CD14-positive monocyte (primary cell): ENCODE measurements at regions not wholly inside any gene's neighbourhood (a gene's known extent, or its start where the extent isn't known, plus 50 kb on each side); places are given as distances from the start of the nearest gene placed in this dataset.

Source experiments
- DNase-seq, 3 donors: peaks; one replicate each; pipeline ENCODE4 v3.0.0-alpha.2; 2011 to 2022
- H2AFZ ChIP-seq: 2 replicates; pipeline ENCODE4 v1.6.0; 2012; ENCODE audit warnings: mild to moderate bottlenecking, low read depth, low read length, inconsistent platforms; ENCODE audit not compliant: insufficient read depth, poor library complexity, severe bottlenecking
- H3K27ac ChIP-seq, 2 donors: 1 replicate in 1 of 2; 2 replicates in 1 of 2; pipeline ENCODE4 v1.5.1; 2012 to 2013; ENCODE audit warnings: low read length in 2 of 2, control low read depth in 1 of 2, inconsistent platforms in 1 of 2, low read depth in 1 of 2, mild to moderate bottlenecking in 1 of 2
- H3K27me3 ChIP-seq, 2 donors: one replicate each; pipeline versions ENCODE4 v1.6.0 to v1.6.1; 2011 to 2013; ENCODE audit warnings: low read length in 2 of 2; ENCODE audit not compliant: control insufficient read depth in 2 of 2, insufficient read depth in 2 of 2
- H3K36me3 ChIP-seq, 2 donors: replicated peaks in 1 of 2; 1 replicate in 1 of 2; 2 replicates in 1 of 2; pipeline versions ENCODE4 v1.5.1 to v1.6.1; 2012 to 2013; ENCODE audit warnings: low read length in 2 of 2, control low read depth in 1 of 2, inconsistent platforms in 1 of 2, mild to moderate bottlenecking in 1 of 2; ENCODE audit not compliant: insufficient read depth in 2 of 2, control insufficient read depth in 1 of 2
- H3K4me1 ChIP-seq, 2 donors: 1 replicate in 1 of 2; 2 replicates in 1 of 2; pipeline versions ENCODE4 v1.5.1 to v1.6.1; 2012 to 2013; ENCODE audit warnings: low read length in 2 of 2, control low read depth in 1 of 2, inconsistent platforms in 1 of 2, mild to moderate bottlenecking in 1 of 2, moderate library complexity in 1 of 2; ENCODE audit not compliant: insufficient read depth in 2 of 2, control insufficient read depth in 1 of 2
- H3K4me2 ChIP-seq: replicated peaks from 2 replicates; pipeline ENCODE3; 2012; ENCODE audit warnings: low read length, moderate library complexity, mild to moderate bottlenecking; ENCODE audit not compliant: poor library complexity, severe bottlenecking; ENCODE audit errors: extremely low read depth
- H3K4me3 ChIP-seq, 3 experiments: fragments of 200-600 bp in 1 of 3; sonication (generic) in 1 of 3; replicated peaks in 1 of 3; 1 replicate in 2 of 3; 2 replicates in 1 of 3; pipeline ENCODE4 v1.5.1; 2011 to 2013; ENCODE audit warnings: low read length in 3 of 3, mild to moderate bottlenecking in 3 of 3, control low read depth in 2 of 3, low read depth in 2 of 3, inconsistent platforms in 1 of 3, moderate library complexity in 1 of 3
- H3K79me2 ChIP-seq: 2 replicates; pipeline ENCODE4 v1.6.0; 2012; ENCODE audit warnings: mild to moderate bottlenecking, control low read depth, inconsistent platforms, low read length, moderate library complexity; ENCODE audit not compliant: insufficient read depth
- H3K9ac ChIP-seq: 2 replicates; pipeline ENCODE4 v1.6.0; 2017; ENCODE audit warnings: low read length, mild to moderate bottlenecking; ENCODE audit not compliant: insufficient read depth, poor library complexity, severe bottlenecking
- H3K9me3 ChIP-seq, 2 donors: replicated peaks in 1 of 2; 1 replicate in 1 of 2; 2 replicates in 1 of 2; pipeline versions ENCODE4 v1.5.1 to v1.6.1; 2012 to 2013; ENCODE audit warnings: low read length in 2 of 2, control low read depth in 1 of 2; ENCODE audit not compliant: control insufficient read depth in 1 of 2, insufficient read depth in 1 of 2
- H4K20me1 ChIP-seq: 2 replicates; pipeline ENCODE4 v1.6.0; 2012; ENCODE audit warnings: mild to moderate bottlenecking, low read length, control low read depth, moderate library complexity; ENCODE audit not compliant: insufficient read depth
- H3K27ac Mint-ChIP-seq, 7 donors: one replicate each; pipeline ENCODE4 v1.8.0; 2020; ENCODE audit warnings: mild to moderate bottlenecking in 7 of 7, mixed read lengths in 7 of 7, moderate library complexity in 6 of 7, inconsistent platforms in 2 of 7
- H3K27me3 Mint-ChIP-seq, 3 donors: one replicate each; pipeline ENCODE4 v1.8.0; 2021 to 2022; ENCODE audit warnings: low read depth in 3 of 3, mild to moderate bottlenecking in 3 of 3, mixed read lengths in 3 of 3, moderate library complexity in 3 of 3, inconsistent platforms in 1 of 3
- H3K36me3 Mint-ChIP-seq, 2 donors: one replicate each; pipeline ENCODE4 v1.8.0; 2020; ENCODE audit warnings: mixed read lengths in 2 of 2, inconsistent platforms in 1 of 2, mild to moderate bottlenecking in 1 of 2
- H3K4me1 Mint-ChIP-seq: one replicate; pipeline ENCODE4 v1.8.0; 2020; ENCODE audit warnings: mild to moderate bottlenecking, mixed read lengths
- H3K4me3 Mint-ChIP-seq, 2 donors: one replicate each; pipeline ENCODE4 v1.8.0; 2020; ENCODE audit warnings: mild to moderate bottlenecking in 2 of 2, mixed read lengths in 2 of 2, moderate library complexity in 1 of 2
- H3K9me3 Mint-ChIP-seq, 7 donors: one replicate each; pipeline ENCODE4 v1.8.0; 2020 to 2022; ENCODE audit warnings: mixed read lengths in 7 of 7, mild to moderate bottlenecking in 6 of 7, moderate library complexity in 6 of 7, inconsistent platforms in 2 of 7
- CTCF ChIP-seq: fragments of 200-600 bp; IDR thresholded peaks from one replicate; pipeline ENCODE4 v1.8.0; 2022; ENCODE audit warnings: antibody characterized with exemption, mild to moderate bottlenecking
- WGBS: methylation state at CpG from one replicate; pipeline ENCODE4 v1.1.5; 2013; ENCODE audit warnings: missing lambda C conversion rate; ENCODE audit not compliant: insufficient coverage; 5-methylcytosine and 5-hydroxymethylcytosine counted together
- intact Hi-C, 2 donors: fragments of 100-400 bp; cut with micrococcal nuclease; formaldehyde crosslinking; loops; one replicate each; pipeline versions ENCODE4 v1.15.0 to v1.15.1; 2023

- H3K27ac Mint-ChIP-seq: peak overlapping the region; percentile 95 to 98 (median 97)
- H3K4me1 Mint-ChIP-seq: peaks cover 86% of the 10 kb centered on the region
- peaks cover 0 to 3% (median 0%) of the 10 kb centered on the region in 7 donors for H3K9me3 Mint-ChIP-seq
- Histone ChIP-seq H3K4me2 (peak overlapping the region; percentile 79), H3K9ac (peak overlapping the region; percentile 69), H3K36me3 (peaks cover 17 to 20% of the 10 kb centered on the region in 2 donors), H3K4me1 (peaks cover 75 to 91% of the 10 kb centered on the region in 2 donors), H4K20me1 (peaks cover 32% of the 10 kb centered on the region), H3K27me3 (no peaks in the 10 kb centered on the region), H3K4me3 (peak overlapping the region; percentile 13 to 79 (median 42)), H2AFZ (peak overlapping the region; percentile 59), H3K9me3 (no peaks in the 10 kb centered on the region), H3K79me2 (peaks cover 88% of the 10 kb centered on the region), H3K27ac (peak overlapping the region; percentile 69 to 96)
- peaks cover 3 to 8% (median 4%) of the 10 kb centered on the region in 3 donors for H3K27me3 Mint-ChIP-seq
- TF ChIP-seq CTCF: no peak
- H3K36me3 Mint-ChIP-seq: peaks cover 31 to 67% of the 10 kb centered on the region in 2 donors
- DNase-seq: peak; percentile 54 to 78 (median 68)
- intact Hi-C loops: loop anchor here in 1 of 2 donors (5.0 kb wide), 1 partner anchor 36 kb away; no protein-coding TSS in a partner anchor
- peak overlapping the region; percentile 82 to 97 for H3K4me3 Mint-ChIP-seq
- WGBS: 3% methylated on average over 7 of the region's 11 CpGs
Observed at GRCh38 chr17:77405867-77406732, 265.3 kb downstream of the SEC14L1 start.

- peaks cover 0 to 3% (median 0%) of the 10 kb centered on the region in 7 donors for H3K9me3 Mint-ChIP-seq
- no peak overlapping the region for H2AFZ ChIP-seq
- H3K36me3 Mint-ChIP-seq: peaks cover 21 to 57% of the 10 kb centered on the region in 2 donors
- peak overlapping the region in 4 of 7 donors; percentile 12 to 48 (median 36) for H3K27ac Mint-ChIP-seq
- 89% methylated on average over 4 of the region's 11 CpGs for WGBS
- H3K27ac ChIP-seq: no peak overlapping the region
- H4K20me1 ChIP-seq: peaks cover 43% of the 10 kb centered on the region
- H3K27me3 ChIP-seq: no peaks in the 10 kb centered on the region
- peaks cover 81% of the 10 kb centered on the region for H3K79me2 ChIP-seq
- no peak for DNase-seq
- H3K4me1 Mint-ChIP-seq: peaks cover 89% of the 10 kb centered on the region
- intact Hi-C loops: loop anchor here in 1 of 2 donors (5.0 kb wide), 1 partner anchor 35 kb away; no protein-coding TSS in a partner anchor
- no peak overlapping the region for H3K4me2 ChIP-seq
- no peak overlapping the region for H3K9ac ChIP-seq
- no peak overlapping the region for H3K4me3 ChIP-seq
- H3K9me3 ChIP-seq: no peaks in the 10 kb centered on the region
- peaks cover 82 to 98% of the 10 kb centered on the region in 2 donors for H3K4me1 ChIP-seq
- H3K27me3 Mint-ChIP-seq: peaks cover 0 to 7% (median 4%) of the 10 kb centered on the region in 3 donors
- no peak for TF ChIP-seq CTCF
- H3K36me3 ChIP-seq: peaks cover 9 to 13% of the 10 kb centered on the region in 2 donors
- H3K4me3 Mint-ChIP-seq: no peak overlapping the region
Observed at GRCh38 chr17:77407321-77408277, 266.8 kb downstream of the SEC14L1 start.
